IPS DF 4.7 (cell line): ENCODE measurements at regions not wholly inside any gene's neighbourhood (a gene's known extent, or its start where the extent isn't known, plus 50 kb on each side); places are given as distances from the start of the nearest gene placed in this dataset.

ENCODE experiments used
- DNase-seq: peaks from one replicate; pipeline ENCODE4 v3.0.0-alpha.2; 2013; ENCODE audit warnings: low spot score; ENCODE audit errors: extremely low read depth

DNA sequence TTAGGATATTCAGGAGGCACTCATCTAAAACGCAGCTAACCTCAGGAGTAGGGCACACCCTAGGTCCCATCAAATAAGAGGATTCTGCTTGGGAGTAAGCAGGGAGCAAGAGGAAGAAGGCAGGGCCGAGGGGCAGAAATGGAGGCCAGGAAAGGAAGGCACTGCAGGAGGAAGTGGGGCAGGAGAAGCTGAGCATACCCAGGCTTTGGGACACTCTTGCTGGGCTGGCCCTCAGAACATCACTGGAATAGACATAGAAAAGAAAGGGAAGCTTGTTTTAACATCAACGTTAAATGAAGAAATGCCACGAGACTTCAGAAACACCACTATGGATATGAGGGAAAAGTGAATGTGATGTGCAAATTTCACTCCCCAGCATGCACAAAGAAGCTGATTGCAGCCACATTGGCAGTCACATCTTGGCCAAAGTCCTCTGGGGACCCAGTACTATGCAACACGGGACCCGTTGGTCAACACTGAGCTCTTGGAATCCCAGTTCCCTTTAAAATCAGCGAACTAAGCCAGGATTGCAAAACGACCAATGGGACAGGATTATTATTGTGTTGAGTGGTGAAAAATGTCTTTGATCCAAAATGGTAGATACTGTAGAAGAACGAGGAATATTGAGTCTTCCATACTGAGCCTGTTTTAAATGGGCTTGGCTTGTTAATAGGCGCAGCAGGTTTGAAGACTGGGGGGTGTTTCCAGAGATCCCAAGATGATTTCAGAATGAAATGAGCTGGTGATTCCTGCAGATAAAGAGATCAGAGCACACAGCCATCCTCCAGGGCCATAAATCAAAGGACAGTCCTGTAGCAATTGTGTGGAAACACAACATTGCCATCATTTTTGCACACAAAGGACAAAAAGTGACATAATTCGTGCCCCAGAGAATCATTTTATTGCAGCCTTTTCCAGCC is 152.4 kb downstream of the TOMM20 start:
- no peak for DNase-seq

- no peak for DNase-seq
Observed at GRCh38 chr1:234975122-234975940, 153.3 kb downstream of the TOMM20 start.

DNA sequence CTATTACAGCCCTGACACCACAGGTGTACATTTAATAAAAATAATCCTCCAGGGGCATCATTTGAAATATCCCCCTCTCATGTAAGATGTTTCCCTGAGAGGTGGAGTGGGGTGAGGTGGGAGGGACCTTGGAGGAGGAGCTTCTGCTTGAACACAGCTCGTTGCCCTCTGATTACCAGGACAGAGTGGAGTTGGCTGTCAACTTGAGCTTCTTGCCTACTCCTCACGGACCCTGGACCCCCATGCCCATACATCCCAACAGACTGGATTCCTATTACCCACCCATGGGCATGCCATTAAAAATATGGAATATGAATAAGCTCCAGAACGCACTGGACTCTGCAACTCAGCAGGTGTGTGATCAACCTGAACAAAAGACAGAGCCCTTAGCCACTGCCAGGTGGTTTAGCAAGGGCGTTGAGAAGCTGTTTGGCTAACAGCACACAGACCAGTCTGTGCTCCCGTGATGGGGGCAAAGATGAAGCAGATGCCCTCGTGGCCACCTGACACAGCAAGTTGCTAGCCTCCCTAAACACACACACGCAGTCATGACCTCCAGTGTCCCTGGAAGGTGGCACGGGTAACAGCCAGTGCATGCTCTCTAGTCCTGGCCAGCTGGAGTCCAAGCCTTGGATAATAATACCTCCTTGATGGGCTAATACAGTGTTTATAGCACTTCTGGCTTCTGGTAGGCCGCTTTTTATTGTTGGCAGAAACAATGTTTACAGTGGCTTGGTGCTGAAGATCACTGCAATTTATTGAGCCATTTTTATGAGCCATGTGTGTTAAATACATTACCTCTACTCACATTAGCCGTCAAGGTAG is 155.0 kb downstream of the TOMM20 start:
- no peak for DNase-seq

GRCh38 chr1:234972411-234973191 is 156.0 kb downstream of the TOMM20 start:
- no peak for DNase-seq

GRCh38 chr1:234971586-234972297 is 156.9 kb downstream of the TOMM20 start:
- no peak for DNase-seq

DNA sequence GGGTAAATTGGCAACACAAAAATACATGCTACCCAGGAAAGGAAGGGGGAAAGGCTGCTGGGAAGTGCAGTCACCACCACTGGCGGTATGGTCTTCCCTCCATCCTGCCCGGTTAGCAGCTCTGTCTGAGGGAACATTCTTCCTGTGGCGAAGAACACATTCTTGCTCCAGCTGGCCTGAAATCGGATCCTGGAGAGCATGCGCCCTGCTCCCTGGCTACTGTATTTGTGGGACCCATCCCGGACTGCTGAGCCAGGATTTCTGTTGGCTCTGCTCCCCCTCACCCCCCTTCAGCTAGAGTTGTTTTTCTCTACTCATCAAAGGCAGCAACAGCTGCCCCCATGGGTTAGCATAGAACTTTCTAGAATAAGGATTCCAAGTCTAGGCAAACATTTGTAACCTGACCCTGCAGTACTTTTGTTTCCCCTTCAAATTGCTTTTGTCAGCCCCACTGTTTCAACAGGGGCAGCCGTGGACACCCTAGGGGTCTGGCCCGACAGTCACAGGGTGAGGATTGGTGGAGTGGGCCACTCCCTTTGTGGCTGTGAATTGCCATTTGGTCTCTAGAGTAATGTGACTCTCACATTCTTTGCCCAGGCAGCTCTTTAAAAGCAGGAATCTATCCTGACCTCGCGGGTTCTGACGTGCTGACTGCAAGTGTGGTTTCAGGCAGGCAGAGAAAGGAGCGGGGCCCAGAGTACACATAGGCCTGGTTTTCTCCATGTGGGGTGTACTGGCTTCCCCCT is 157.7 kb downstream of the TOMM20 start:
- peak; percentile 79 for DNase-seq

GRCh38 chr1:234970401-234970730 is 158.3 kb downstream of the TOMM20 start:
- no peak for DNase-seq

GRCh38 chr1:234969581-234970400 is 158.8 kb downstream of the TOMM20 start:
- no peak for DNase-seq

- DNase-seq: no peak
Observed at GRCh38 chr1:234969011-234969441, 159.6 kb downstream of the TOMM20 start.

- DNase-seq: no peak
Observed at GRCh38 chr1:234968451-234968850, 160.2 kb downstream of the TOMM20 start.

- DNase-seq: no peak
Observed at GRCh38 chr1:234967121-234967520, 161.5 kb downstream of the TOMM20 start.

DNA sequence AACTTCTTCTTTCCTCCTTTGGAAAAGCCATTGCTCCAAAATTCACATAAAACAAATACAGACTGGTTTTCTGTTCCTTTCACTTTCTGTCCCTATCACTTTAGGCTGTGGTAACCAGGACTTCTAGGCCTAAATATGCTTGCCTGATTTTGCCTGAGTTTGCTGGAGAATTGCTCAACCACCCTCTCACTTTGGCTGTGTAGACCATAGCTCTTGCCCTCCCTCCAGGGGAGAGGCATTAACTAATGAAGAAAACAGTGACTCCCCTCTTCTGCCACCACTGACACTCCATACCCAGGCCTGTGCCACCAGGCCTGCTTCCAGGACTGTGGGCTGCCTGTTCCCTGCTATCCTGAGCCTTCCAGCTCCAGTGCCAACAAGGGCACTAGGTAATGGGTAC is 163.5 kb downstream of the TOMM20 start:
- DNase-seq: no peak

GRCh38 chr1:234963904-234964702 is 164.5 kb downstream of the TOMM20 start:
- no peak for DNase-seq

- no peak for DNase-seq
Observed at GRCh38 chr1:234963180-234963903, 165.3 kb downstream of the TOMM20 start.

- DNase-seq: no peak
Observed at GRCh38 chr1:234962340-234962989, 166.2 kb downstream of the TOMM20 start.
